ENCODE measurements at regions not wholly inside any gene's neighbourhood (a gene's known extent, or its start where the extent isn't known, plus 50 kb on each side); places are given as distances from the start of the nearest gene placed in this dataset.

GRCh38 chr3:181859518-181859917, 147.8 kb downstream of the SOX2 start:
- DNase-seq (ENCODE audit: low spot score): no peak

GRCh38 chr3:181860235-181860634, 148.5 kb downstream of the SOX2 start:
- DNase-seq (ENCODE audit: low spot score): no peak

DNA sequence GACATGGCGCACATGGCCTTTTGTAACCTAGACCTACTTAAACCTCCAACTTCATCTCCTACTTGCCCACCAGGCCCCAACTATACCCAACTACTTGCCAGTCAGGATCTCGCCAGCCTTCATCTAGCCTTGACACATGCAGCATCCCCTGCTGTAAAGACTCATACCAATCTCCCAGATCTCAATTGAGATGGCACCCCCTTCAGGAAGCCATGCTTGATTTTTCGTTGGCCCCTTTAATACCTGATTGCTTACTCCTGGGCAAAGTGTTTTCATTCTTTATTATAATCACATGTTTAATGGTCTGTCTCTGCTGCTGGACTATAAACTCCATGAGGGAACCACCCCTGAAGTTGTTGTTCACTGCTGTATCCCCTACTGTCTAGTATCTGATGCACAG, 150.8 kb downstream of the SOX2 start:
- no peak for DNase-seq (ENCODE audit: low spot score)

- no peak for DNase-seq (ENCODE audit: low spot score)
Measured at GRCh38 chr3:181868576-181869082, 156.9 kb downstream of the SOX2 start.

DNA sequence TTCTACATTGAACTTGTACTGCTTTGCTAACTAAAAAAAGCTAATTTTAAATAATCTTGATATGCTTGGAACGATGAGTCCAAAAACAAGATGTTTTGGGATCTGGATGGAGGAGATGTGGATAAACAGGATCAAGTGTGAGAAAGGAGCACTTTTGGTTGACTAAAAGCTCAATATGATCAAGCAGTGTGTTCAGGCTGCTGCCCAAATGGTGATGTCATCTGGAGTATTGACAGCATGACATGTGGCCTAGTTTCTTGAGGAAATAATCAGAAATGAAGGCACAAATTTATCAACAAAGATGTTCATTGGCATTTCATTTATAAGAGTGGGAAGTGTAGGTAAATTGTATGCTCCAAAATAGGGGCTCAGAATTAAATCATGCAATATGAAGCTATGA, 161.2 kb downstream of the SOX2 start:
- DNase-seq (ENCODE audit: low spot score): no peak

GRCh38 chr3:181879926-181880325, 168.2 kb downstream of the SOX2 start:
- DNase-seq (ENCODE audit: low spot score): no peak

GRCh38 chr3:181880331-181880730, 168.6 kb downstream of the SOX2 start:
- no peak for DNase-seq (ENCODE audit: low spot score)

DNA sequence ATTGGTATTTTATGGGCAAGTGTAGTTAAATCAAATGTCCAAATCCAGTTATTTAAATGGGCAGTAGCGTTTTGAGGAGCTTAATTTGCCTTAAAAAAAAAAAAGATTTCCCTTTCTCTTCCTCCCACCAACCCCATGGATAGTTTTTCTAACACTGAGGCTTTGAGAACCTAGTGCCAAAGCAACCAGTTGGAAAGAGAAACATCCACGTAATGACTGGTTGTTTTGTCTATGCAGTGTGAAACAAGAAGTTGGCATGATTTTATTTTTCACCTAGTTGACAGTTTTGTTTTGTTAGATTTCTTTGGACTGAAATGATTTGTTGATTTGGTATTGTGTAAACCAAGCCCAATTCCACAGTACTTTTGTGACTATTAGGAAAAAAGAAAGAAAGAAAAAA, 170.0 kb downstream of the SOX2 start:
- no peak for DNase-seq (ENCODE audit: low spot score)

- no peak for DNase-seq (ENCODE audit: low spot score)
Measured at GRCh38 chr3:181885868-181886630, 174.3 kb downstream of the SOX2 start.

GRCh38 chr3:181886676-181887075, 175.0 kb downstream of the SOX2 start:
- DNase-seq (ENCODE audit: low spot score): no peak

DNA sequence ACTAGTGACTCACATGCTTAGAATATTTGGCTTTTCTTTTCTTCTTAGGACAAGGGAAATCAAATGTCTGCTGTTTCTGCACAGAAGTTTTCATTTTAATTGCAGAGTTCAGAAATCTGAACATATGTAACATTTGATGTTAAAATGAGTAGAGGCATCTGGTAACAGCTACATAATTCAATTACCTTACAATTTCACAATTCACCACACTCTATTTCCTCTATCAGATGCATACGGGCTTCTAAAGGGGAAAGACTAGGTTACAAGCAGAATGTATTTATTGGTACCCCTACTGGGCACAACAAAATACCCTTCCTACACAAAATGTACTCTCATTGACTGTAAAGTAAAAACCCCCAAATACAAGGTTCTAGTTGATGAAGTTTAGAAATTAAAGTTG, 176.0 kb downstream of the SOX2 start:
- no peak for DNase-seq (ENCODE audit: low spot score)

- no peak for DNase-seq (ENCODE audit: low spot score)
Measured at GRCh38 chr3:181888234-181888633, 176.5 kb downstream of the SOX2 start.

DNA sequence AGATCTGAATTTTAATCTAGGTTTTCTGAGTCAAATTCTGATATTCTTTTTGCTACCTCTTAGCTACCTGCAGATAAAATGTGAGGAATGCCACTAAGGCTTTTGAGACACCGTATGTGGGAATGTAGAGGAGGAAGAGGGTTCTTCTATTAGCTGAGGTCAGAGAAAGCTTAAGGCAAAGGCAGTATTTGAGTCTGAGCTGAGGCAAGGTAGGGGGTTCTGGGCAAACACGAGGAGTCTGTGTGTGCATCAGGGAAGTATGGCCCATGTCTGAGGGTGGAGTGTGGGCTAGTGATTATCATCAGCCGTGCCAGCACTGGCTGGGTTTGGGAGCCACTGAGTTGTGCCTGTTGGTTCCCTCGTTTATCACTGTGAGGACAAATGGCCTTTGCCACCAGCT, 181.1 kb downstream of the SOX2 start:
- DNase-seq (ENCODE audit: low spot score): no peak

GRCh38 chr3:181896605-181897004, 184.9 kb downstream of the SOX2 start:
- DNase-seq (ENCODE audit: low spot score): no peak

DNA sequence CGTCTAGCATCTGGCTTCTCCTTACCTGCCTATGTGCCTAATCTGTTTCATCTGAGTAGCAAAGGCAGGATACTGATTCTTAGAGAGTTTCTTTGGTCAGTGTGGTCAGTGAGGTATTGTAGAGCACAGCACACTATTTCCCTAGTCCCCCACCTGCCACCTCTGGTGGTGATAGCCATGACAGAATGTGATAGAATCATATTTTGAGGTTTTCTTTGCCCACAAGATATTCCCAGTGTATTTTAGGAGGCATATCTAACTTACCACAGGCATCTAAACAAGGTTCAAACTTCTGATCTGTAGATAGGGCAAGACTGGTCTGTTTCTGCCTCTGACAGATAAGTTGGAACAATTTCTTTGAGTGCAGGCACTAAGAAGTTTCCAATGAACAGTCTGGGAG, 188.0 kb downstream of the SOX2 start:
- no peak for DNase-seq (ENCODE audit: low spot score)

DNA sequence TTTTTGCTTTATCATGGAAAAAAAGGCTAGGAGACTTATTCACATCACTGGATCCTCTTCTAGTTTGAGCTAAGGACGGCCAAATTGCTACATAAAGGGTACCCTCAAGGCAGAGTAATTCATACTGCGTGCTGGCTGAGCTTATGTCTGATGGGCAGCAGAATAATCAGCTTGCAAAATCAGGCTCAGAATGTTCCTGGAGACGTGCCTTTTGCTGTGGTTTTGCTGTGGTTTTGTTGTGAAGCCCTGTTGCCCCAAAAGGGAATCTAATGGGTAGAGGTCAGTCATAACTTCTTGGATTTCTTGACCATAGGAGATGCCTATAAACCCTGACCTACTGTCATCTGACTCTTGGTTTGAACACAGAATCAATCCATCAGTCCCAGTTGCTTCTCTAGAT, 189.9 kb downstream of the SOX2 start:
- no peak for DNase-seq (ENCODE audit: low spot score)

GRCh38 chr3:181906338-181906737, 194.6 kb downstream of the SOX2 start:
- DNase-seq (ENCODE audit: low spot score): no peak

- DNase-seq (ENCODE audit: low spot score): no peak
Measured at GRCh38 chr3:181909241-181909640, 197.5 kb downstream of the SOX2 start.

GRCh38 chr3:181912384-181912783, 200.7 kb downstream of the SOX2 start:
- DNase-seq (ENCODE audit: low spot score): no peak

DNA sequence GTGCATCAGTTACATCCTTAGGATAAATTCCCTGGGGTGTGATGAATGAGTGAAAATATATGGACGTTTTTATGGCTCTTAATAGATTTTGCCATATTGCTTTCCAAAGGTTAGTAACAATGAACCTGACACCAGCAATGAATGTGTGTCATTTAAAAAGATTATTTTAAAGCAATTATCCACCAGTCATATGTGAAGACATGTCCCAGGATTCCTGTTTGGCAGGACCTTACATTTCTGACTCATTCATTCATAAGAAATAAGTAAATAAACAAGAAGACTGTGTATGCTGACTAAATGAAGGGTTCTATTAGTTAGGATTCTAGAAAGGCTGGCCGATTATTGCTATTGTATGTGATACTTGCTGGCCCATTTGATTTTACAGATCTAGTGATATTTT, 201.5 kb downstream of the SOX2 start:
- DNase-seq (ENCODE audit: low spot score): no peak

DNA sequence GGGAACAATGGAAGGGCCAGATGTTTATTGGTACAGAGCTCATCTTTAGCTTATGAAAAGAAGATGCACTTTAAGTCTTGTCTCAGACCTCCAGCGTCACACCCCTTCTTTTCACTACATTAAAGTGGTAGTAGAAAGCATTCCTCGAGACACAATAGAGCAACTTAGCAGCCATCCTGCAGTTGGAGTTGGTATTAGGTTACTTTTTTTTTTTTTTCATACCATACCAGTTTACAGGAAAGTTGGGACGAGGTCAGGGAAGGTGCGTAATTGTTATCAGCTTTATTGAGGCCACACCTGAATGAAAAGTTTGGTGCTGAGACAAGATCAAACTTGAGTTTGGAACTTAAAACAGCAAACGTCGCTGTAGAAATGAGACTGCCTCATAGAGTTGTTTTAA, 203.8 kb downstream of the SOX2 start:
- DNase-seq (ENCODE audit: low spot score): no peak

- DNase-seq (ENCODE audit: low spot score): no peak
Measured at GRCh38 chr3:181916013-181916412, 204.3 kb downstream of the SOX2 start.

DNA sequence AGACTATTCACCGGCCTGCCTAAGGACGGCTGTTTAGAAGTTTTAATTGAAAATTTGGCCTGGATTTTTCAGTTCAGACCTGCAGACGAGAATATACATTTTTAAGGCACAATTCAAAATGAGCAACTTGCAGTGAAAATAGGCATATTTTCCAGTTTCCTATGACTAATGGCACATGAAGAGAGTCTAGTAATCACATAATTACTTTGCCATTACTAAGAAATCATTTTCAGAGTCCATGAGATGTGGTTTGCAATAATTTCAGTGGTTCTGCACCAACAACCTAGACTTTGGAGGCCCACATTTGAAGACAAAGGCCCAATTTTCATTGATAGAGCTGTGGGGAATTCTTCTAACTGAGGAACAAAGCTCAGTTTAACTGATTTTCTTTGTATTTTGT, 205.3 kb downstream of the SOX2 start:
- no peak for DNase-seq (ENCODE audit: low spot score)

GRCh38 chr3:181919375-181919774, 207.7 kb downstream of the SOX2 start:
- no peak for DNase-seq (ENCODE audit: low spot score)
